Activated CD8-positive, alpha-beta T cell treated with anti-CD3 and anti-CD28 coated beads for 36 hours (primary cell): ENCODE measurements at regions not wholly inside any gene's neighbourhood (a gene's known extent, or its start where the extent isn't known, plus 50 kb on each side); places are given as distances from the start of the nearest gene placed in this dataset.

Experiments
- ATAC-seq: fragments of 200-7000 bp; cut with Tn5 transposase; one replicate; pipeline ENCODE4 v1.10.0; 2021; ENCODE audit warnings: mild to moderate bottlenecking, moderate library complexity
- CTCF ChIA-PET: fragments of 350-600 bp; sonication (Branson Sonifier 250); formaldehyde crosslinking; loops from one replicate; lab custom pipeline; 2021; ENCODE audit warnings: antibody characterized with exemption; lab: Charles Lee
- POLR2A ChIA-PET: fragments of 350-600 bp; sonication (Branson Sonifier 250); formaldehyde crosslinking; loops from one replicate; lab custom pipeline; 2021; ENCODE audit warnings: antibody characterized with exemption; lab: Charles Lee
- DNase-seq: peaks from one replicate; pipeline ENCODE4 v3.0.0-alpha.2; 2020
- H3K27ac Mint-ChIP-seq: one replicate; pipeline ENCODE4 v1.8.0; 2021; ENCODE audit warnings: mild to moderate bottlenecking, mixed read lengths
- H3K27me3 Mint-ChIP-seq: one replicate; pipeline ENCODE4 v1.8.0; 2021; ENCODE audit warnings: mixed read lengths
- H3K36me3 Mint-ChIP-seq: one replicate; pipeline ENCODE4 v1.8.0; 2021; ENCODE audit warnings: low read depth, mixed read lengths
- H3K4me1 Mint-ChIP-seq: one replicate; pipeline ENCODE4 v1.8.0; 2021; ENCODE audit warnings: low read depth, mixed read lengths
- H3K4me3 Mint-ChIP-seq: one replicate; pipeline ENCODE4 v1.8.0; 2021; ENCODE audit warnings: mild to moderate bottlenecking, moderate library complexity, mixed read lengths
- H3K9me3 Mint-ChIP-seq: one replicate; pipeline ENCODE4 v1.8.0; 2021; ENCODE audit warnings: mixed read lengths
- intact Hi-C: fragments of 100-400 bp; cut with micrococcal nuclease; formaldehyde crosslinking; loops from one replicate; pipeline ENCODE4 v1.10.0; 2022
- TF ChIP-seq, protein P1 (sequence below): fragments of 200-600 bp; IDR thresholded peaks from one replicate; pipeline ENCODE4 v1.8.0; 2022; ENCODE audit warnings: antibody characterized with exemption, mild to moderate bottlenecking

DNA sequence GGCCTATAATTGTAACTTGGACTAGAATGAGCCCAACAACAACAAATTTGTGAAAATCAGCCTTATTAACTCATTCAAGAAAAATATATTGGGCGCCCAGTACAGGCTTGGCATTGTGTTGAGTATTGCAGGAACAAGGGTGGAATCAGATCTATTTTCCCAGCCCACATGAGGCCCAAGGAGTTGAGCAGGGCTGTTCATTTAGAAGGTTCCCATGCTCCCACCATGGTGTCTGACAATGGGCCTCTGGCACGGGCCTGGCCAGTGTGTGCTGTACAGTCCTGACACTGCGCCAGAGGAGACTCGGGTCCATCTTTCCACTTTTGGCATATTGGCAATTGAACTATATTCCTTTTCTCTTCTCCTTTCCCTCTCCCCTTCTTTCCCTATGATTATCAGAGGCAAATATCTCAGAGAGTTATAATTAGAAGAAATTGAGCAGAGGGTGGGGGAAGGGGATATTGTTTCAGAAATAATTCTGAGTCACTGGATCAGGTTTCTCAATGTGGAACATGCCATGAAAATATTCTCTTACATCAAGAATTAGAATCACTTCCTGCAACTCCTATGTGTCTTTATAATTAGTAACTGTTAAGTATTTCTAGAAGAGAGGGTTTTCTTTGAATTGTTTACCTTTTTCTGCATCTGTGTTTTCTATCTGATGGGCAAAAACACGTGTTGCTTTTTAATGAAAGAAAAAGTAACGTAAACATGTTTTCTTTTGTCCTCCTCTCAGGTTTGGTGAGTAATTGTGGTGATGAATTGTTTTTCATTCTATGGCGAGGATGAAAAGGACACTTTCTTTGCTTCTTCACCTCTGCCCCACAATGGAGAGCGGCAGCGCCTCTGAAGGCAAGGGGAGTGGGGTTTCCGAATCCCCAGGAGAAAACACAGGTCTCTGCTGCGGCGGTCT lies 209.4 kb downstream of the FOXA2 start:
- Mint-ChIP-seq H3K4me3 (no peak overlapping the region), H3K27me3 (no peaks in the 10 kb centered on the region), H3K4me1 (peaks cover 9% of the 10 kb centered on the region), H3K27ac (no peak overlapping the region), H3K9me3 (no peaks in the 10 kb centered on the region), H3K36me3 (no peaks in the 10 kb centered on the region)
- ATAC-seq (no peak), DNase-seq (no peak)
- intact Hi-C loops = no loop called here
- TF ChIP-seq, protein P1, sequence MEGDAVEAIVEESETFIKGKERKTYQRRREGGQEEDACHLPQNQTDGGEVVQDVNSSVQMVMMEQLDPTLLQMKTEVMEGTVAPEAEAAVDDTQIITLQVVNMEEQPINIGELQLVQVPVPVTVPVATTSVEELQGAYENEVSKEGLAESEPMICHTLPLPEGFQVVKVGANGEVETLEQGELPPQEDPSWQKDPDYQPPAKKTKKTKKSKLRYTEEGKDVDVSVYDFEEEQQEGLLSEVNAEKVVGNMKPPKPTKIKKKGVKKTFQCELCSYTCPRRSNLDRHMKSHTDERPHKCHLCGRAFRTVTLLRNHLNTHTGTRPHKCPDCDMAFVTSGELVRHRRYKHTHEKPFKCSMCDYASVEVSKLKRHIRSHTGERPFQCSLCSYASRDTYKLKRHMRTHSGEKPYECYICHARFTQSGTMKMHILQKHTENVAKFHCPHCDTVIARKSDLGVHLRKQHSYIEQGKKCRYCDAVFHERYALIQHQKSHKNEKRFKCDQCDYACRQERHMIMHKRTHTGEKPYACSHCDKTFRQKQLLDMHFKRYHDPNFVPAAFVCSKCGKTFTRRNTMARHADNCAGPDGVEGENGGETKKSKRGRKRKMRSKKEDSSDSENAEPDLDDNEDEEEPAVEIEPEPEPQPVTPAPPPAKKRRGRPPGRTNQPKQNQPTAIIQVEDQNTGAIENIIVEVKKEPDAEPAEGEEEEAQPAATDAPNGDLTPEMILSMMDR = no peak
- ChIA-PET CTCF (no interaction called here), POLR2A (no interaction called here)

DNA sequence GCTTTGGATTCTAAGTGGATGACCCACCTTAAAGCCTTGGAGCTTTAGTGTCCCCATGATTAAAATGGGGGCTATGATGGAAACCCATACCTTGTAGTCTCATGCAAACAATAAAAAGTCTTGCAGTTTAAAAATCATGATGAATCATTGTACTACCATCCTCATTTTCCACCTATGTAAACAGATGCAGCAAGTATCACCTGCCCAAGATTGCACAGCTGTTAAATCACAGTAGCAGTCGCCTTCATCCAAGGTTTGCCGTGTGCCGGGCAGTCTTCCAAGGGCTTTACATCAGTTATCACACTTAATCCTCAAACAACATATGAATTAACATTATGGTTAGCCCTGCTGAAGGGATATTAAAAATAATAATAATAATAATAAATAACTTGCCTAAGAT lies 210.3 kb downstream of the FOXA2 start:
- H3K4me1 Mint-ChIP-seq = peaks cover 9% of the 10 kb centered on the region
- no peaks in the 10 kb centered on the region for H3K36me3 Mint-ChIP-seq
- H3K4me3 Mint-ChIP-seq = no peak overlapping the region
- CTCF ChIA-PET = no interaction called here
- ATAC-seq (no peak), DNase-seq (no peak)
- POLR2A ChIA-PET = no interaction called here
- H3K27me3 Mint-ChIP-seq = no peaks in the 10 kb centered on the region
- TF ChIP-seq, protein P1 = no peak
- no peak overlapping the region for H3K27ac Mint-ChIP-seq
- intact Hi-C loops = no loop called here
- H3K9me3 Mint-ChIP-seq = no peaks in the 10 kb centered on the region

DNA sequence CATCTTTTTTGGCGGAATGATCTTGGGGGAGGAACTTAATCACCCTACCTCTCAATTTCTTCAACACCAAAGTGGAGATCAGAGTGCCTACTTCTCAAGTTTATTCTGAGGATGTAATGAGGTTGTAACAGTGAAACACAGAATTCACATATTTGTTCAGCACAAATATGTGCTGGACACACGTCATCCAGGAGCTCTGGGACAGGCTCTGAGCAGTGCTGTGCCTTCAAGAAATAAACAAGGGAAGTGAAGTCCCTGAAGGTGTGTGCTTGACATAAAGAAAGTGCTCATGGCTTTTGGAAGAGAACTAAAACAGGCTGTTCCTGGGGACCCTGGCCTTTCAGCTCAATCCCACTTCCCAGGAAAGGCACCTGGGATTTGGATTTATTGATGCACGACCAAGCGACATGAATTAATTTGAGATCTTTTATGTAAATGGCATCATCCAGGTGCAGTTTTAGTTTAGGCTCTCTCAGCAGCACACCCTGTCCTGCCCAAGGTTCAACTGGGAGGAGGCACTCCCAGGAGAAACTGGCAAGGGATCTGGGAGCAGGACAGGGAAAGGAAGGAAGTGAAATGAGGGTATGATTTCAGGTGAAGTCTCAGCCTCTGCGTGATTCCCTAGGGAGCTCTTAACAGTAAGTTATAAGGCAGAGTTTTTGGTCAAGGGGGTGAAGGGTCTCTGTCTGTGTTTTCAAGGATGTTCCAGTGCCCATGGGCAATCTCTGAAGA lies 211.0 kb downstream of the FOXA2 start:
- Mint-ChIP-seq H3K9me3 (no peaks in the 10 kb centered on the region), H3K36me3 (no peaks in the 10 kb centered on the region), H3K27ac (no peak overlapping the region), H3K4me1 (peaks cover 9% of the 10 kb centered on the region), H3K27me3 (no peaks in the 10 kb centered on the region), H3K4me3 (no peak overlapping the region)
- POLR2A ChIA-PET = no interaction called here
- intact Hi-C loops = no loop called here
- no peak for ATAC-seq
- DNase-seq = no peak
- CTCF ChIA-PET = interaction anchor here (1.0 kb wide), 1 partner anchor 34 kb away, joined by 4 read pairs; no protein-coding TSS in a partner anchor
- TF ChIP-seq, protein P1 = no peak

DNA sequence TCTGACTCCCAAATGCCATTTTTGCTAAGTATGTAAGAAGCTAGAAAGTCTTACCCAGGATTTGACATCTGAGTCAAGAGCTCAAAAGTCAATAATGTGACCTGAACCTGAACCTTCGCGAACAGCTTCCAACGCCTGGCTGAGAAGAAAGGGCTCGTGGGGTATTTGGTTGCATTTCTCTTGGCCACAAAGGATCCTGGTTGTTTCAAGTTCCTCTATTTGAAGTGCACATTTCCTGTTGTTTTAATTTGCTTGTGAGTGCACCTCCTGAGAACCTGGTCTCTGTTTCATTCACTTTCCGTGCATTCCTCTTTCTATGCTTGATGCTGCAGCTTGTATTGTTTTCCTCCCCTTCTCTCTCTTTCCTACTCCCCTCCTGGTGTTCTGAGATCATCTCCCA lies 212.5 kb downstream of the FOXA2 start:
- intact Hi-C loops = no loop called here
- no peak overlapping the region for H3K27ac Mint-ChIP-seq
- no peaks in the 10 kb centered on the region for H3K9me3 Mint-ChIP-seq
- H3K27me3 Mint-ChIP-seq = no peaks in the 10 kb centered on the region
- POLR2A ChIA-PET = no interaction called here
- CTCF ChIA-PET = no interaction called here
- ATAC-seq (peak; percentile 20), DNase-seq (peak; percentile 5)
- TF ChIP-seq, protein P1 = no peak
- H3K36me3 Mint-ChIP-seq = no peaks in the 10 kb centered on the region
- H3K4me3 Mint-ChIP-seq = no peak overlapping the region
- H3K4me1 Mint-ChIP-seq = peaks cover 9% of the 10 kb centered on the region

DNA sequence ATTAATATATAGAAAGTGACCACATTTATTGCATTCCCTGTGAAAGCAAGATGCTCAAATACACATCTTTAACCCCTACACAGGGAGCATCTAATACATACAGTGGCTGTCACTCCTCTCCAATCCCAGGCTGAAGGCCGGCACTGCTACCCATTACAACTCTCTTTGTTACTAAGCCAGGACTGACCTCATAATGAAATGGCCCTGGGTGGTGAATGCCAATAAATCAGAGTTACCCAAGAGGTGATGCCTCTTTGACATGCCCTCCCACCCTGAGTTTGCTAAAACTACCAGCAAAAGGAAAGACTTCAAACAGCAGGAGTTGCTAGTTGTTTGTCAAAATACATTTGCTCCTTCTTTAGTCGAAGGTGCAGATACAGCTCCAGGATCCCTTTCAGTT lies 214.2 kb downstream of the FOXA2 start:
- intact Hi-C loops = no loop called here
- TF ChIP-seq, protein P1 = no peak
- Mint-ChIP-seq H3K9me3 (no peaks in the 10 kb centered on the region), H3K27ac (no peak overlapping the region), H3K4me3 (no peak overlapping the region), H3K36me3 (no peaks in the 10 kb centered on the region), H3K27me3 (no peaks in the 10 kb centered on the region), H3K4me1 (peaks cover 9% of the 10 kb centered on the region)
- ChIA-PET POLR2A (no interaction called here), CTCF (interaction anchor here (1.3 kb wide), 1 partner anchor 322 kb away, joined by 3 read pairs; no protein-coding TSS in a partner anchor)
- ATAC-seq (no peak), DNase-seq (no peak)
